ENCODE measurements at regions not wholly inside any gene's neighbourhood (a gene's known extent, or its start where the extent isn't known, plus 50 kb on each side); places are given as distances from the start of the nearest gene placed in this dataset.

DNA sequence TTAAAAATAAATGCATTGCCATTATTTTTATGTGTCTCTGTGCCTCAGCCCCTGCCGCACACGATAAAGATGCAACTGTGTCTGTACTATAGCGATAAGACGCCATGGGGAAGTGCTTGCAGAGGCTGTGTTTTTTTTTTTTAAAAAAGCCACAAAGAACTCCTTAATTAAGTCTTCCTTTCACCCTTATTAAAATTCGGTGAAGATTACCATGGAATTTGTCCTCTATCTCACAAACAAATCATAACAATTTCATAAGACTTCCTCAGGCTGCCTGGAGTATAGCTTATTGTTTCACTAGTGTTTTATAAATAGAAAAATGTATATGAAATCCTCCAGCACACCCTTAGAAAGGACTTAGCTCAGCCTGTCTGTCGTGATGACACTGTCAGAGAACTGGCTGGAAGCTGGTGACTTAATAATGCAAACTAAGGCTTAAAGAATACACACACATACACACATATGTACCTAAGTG, 374.8 kb upstream of the SLCO3A1 start:
- H3K36me3 Mint-ChIP-seq (ENCODE audit: low read depth): no peaks in the 10 kb centered on the region
- H3K9me3 Mint-ChIP-seq: no peaks in the 10 kb centered on the region
- H3K27me3 Mint-ChIP-seq (ENCODE audit: low read depth, poor library complexity): peaks cover under 1% of the 10 kb centered on the region
- H3K4me1 Mint-ChIP-seq: peaks cover 4% of the 10 kb centered on the region
- no peak overlapping the region for H3K4me3 Mint-ChIP-seq
- DNase-seq: no peak
- no peak overlapping the region for H3K27ac Mint-ChIP-seq
- TF ChIP-seq, protein P1, sequence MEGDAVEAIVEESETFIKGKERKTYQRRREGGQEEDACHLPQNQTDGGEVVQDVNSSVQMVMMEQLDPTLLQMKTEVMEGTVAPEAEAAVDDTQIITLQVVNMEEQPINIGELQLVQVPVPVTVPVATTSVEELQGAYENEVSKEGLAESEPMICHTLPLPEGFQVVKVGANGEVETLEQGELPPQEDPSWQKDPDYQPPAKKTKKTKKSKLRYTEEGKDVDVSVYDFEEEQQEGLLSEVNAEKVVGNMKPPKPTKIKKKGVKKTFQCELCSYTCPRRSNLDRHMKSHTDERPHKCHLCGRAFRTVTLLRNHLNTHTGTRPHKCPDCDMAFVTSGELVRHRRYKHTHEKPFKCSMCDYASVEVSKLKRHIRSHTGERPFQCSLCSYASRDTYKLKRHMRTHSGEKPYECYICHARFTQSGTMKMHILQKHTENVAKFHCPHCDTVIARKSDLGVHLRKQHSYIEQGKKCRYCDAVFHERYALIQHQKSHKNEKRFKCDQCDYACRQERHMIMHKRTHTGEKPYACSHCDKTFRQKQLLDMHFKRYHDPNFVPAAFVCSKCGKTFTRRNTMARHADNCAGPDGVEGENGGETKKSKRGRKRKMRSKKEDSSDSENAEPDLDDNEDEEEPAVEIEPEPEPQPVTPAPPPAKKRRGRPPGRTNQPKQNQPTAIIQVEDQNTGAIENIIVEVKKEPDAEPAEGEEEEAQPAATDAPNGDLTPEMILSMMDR (IDR thresholded peaks at IDR 0.05): no peak

DNA sequence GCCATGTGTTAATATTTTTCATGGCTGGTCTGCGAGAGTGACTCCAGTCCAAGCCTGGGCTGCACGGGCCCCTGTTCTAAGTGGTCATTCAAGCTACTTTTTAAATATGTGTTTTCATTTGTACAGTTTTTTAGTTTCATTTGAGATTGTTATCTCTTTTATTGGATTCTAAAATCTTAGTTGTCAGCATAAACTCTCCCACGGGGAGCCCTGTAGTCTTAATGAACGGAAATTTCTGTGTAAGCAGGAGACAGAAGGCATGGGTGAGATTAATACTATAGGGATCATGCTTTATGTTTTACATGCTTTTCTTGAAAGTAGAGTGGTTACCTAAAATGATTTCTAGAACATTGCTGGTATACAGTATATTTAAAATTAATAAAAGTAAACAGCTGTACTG, 373.1 kb upstream of the SLCO3A1 start:
- Mint-ChIP-seq H3K36me3 (ENCODE audit: low read depth) (no peaks in the 10 kb centered on the region), H3K27me3 (ENCODE audit: low read depth, poor library complexity) (no peaks in the 10 kb centered on the region), H3K4me1 (peaks cover 11% of the 10 kb centered on the region), H3K27ac (no peak overlapping the region), H3K4me3 (no peak overlapping the region), H3K9me3 (no peaks in the 10 kb centered on the region)
- no peak for DNase-seq
- TF ChIP-seq, protein P1 (IDR thresholded peaks at IDR 0.05): no peak

DNA sequence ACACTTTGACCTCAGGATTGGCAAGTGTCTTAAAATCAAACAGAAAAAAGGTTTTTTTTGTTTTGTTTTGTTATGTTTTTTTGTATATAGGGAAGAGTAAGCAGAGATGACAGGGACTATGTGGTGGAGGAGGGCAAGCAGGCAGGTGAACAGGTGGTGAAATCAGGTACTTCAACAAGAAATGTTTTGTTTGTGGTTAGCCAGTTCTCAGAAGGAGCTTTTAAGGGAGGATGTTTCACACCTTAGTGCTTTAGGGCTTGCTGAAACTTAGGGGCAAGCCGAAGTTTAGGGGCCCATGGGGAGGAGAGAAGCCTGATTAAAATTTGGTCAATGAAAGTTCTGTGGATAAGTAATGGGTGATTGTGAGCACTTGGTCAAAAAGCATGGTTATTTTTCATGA, 370.7 kb upstream of the SLCO3A1 start:
- Mint-ChIP-seq H3K9me3 (no peaks in the 10 kb centered on the region), H3K27me3 (ENCODE audit: low read depth, poor library complexity) (no peaks in the 10 kb centered on the region), H3K36me3 (ENCODE audit: low read depth) (no peaks in the 10 kb centered on the region), H3K4me3 (no peak overlapping the region), H3K4me1 (peaks cover 11% of the 10 kb centered on the region), H3K27ac (no peak overlapping the region)
- no peak for DNase-seq
- TF ChIP-seq, protein P1 (IDR thresholded peaks at IDR 0.05): no peak

DNA sequence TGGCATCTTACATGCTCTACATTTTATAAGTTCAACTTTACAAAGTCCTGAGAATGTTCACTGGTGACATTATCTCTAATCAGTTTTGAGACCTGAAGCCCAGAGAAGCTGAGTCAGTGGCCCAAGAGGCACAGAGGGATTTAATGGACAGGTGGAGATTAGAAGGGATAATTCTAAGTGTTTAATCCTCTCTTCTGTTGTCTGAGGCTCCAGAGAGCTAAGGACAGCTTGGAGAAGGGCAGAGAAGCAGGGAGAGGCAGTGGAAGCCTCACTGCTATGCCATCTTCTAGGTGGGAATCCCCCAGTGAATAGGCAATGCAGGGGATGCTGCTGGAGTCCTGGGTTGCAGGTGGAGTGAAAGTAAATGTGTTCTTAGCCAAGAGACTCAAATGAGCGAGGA, 369.4 kb upstream of the SLCO3A1 start:
- H3K27me3 Mint-ChIP-seq (ENCODE audit: low read depth, poor library complexity): no peaks in the 10 kb centered on the region
- no peak for DNase-seq
- TF ChIP-seq, protein P1 (IDR thresholded peaks at IDR 0.05): no peak
- H3K36me3 Mint-ChIP-seq (ENCODE audit: low read depth): no peaks in the 10 kb centered on the region
- H3K4me1 Mint-ChIP-seq: peaks cover 11% of the 10 kb centered on the region
- peaks cover under 1% of the 10 kb centered on the region for H3K9me3 Mint-ChIP-seq
- H3K27ac Mint-ChIP-seq: no peak overlapping the region
- no peak overlapping the region for H3K4me3 Mint-ChIP-seq

DNA sequence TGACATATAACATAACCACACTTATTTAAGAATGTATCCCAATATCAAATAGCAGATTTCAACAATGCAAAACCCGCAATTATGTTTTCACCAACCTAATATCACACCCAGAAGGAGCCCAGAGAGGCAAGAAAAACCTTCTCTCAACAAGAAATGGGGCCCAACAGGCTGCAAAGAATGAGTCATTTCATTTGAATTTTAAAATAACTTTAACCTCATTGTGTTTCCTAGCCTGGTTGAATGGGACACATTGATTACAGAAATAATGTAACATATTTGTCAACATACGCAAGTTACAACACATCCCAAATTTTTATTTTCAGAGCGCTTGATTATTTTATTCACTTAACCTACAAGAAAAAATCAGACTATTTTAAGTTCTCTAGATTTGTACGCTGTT, 365.1 kb upstream of the SLCO3A1 start:
- DNase-seq: no peak
- Mint-ChIP-seq H3K27ac (no peak overlapping the region), H3K36me3 (ENCODE audit: low read depth) (no peaks in the 10 kb centered on the region), H3K9me3 (peaks cover 14% of the 10 kb centered on the region), H3K27me3 (ENCODE audit: low read depth, poor library complexity) (no peaks in the 10 kb centered on the region), H3K4me3 (no peak overlapping the region), H3K4me1 (peaks cover 10% of the 10 kb centered on the region)
- TF ChIP-seq, protein P1 (IDR thresholded peaks at IDR 0.05): no peak

DNA sequence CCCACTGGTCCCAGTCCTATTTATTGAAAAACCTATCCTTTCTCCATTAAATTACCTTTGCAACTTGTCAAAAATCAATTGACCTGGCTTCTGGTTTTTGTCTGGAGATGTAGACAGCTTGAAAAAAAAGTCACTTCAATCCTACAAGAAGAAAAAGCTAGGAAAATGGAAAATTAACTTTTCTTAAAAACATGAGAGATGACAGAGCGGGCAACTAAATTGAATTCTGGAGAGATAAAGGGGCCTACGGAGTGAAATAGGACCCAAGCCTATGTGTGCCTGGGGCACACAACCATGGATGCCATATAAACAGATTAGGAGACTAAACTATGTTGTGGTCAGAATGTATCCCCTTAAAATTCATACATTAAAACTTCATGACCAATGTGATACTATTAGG, 363.3 kb upstream of the SLCO3A1 start:
- Mint-ChIP-seq H3K4me1 (no peaks in the 10 kb centered on the region), H3K27me3 (ENCODE audit: low read depth, poor library complexity) (no peaks in the 10 kb centered on the region), H3K27ac (no peak overlapping the region), H3K4me3 (no peak overlapping the region), H3K36me3 (ENCODE audit: low read depth) (no peaks in the 10 kb centered on the region), H3K9me3 (peaks cover 14% of the 10 kb centered on the region)
- no peak for DNase-seq
- TF ChIP-seq, protein P1 (IDR thresholded peaks at IDR 0.05): no peak
